T-helper 1 cell treated with Interleukin-12 subunit alpha and Interleukin-12 subunit beta and Interleukin-4 antibody, amounts not matched to agents 30 ng/mL and 1 ng/mL, for 36 hours (primary cell): ENCODE measurements at regions not wholly inside any gene's neighbourhood (a gene's known extent, or its start where the extent isn't known, plus 50 kb on each side); places are given as distances from the start of the nearest gene placed in this dataset.
"Not testable (repeated sequence)": the region's sequence is repeated elsewhere in the genome, so short reads cannot be mapped to it uniquely, and the experiment has no call there.

Source experiments
- intact Hi-C: fragments of 100-400 bp; cut with micrococcal nuclease; formaldehyde crosslinking; loops from one replicate; pipeline ENCODE4 v1.15.1; 2024

GRCh38 chr14:44453433-44454171 lies 53.5 kb downstream of the FSCB start:
- intact Hi-C loops = no loop called here

- intact Hi-C loops = not testable (repeated sequence)
These were observed 56.9 kb downstream of the FSCB start for GRCh38 chr14:44450232-44450631.

GRCh38 chr14:44449680-44450079 lies 57.4 kb downstream of the FSCB start:
- intact Hi-C loops = no loop called here

- intact Hi-C loops = no loop called here
These were observed 58.1 kb downstream of the FSCB start for GRCh38 chr14:44448951-44449358.

- intact Hi-C loops = no loop called here
These were observed 60.1 kb downstream of the FSCB start for GRCh38 chr14:44446965-44447364.

DNA sequence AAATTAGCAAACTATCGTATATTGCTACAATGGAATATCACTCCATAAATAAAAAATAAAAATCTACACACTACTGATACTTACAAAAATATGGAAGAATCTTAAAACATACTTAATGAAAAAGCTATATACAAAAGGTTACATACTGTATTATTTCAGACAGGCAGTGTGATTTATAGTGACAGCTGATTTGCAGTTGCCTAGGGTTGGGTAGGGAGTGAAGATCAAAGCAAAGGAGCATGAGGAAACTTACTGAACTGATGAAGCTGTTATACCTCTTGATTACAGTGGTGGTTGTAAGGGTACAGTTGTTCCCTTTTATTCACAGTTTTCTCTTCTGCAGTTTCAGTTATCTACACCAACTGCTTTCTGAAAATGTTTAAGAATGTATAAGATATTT lies 62.6 kb downstream of the FSCB start:
- intact Hi-C loops = no loop called here

- intact Hi-C loops = no loop called here
These were observed 68.1 kb downstream of the FSCB start for GRCh38 chr14:44438936-44439335.

- intact Hi-C loops = no loop called here
These were observed 68.9 kb downstream of the FSCB start for GRCh38 chr14:44438221-44438620.

DNA sequence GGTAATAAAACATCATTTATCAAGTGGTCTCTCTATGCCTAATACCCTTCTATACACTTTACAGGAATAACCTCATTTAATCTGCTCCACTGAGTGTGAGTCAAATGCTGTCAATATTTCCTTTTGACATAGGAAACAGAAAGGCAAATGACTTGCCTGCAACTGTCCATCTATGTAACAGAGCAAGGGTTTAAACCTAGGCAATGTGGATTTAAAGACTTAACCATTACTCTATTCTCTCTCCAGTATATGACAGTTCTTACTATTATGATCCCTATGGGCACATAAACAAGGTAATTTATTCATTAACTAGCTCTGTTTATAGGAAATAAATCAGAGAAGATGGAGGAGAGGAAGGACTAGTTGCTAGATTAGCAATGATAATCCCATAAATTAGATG lies 70.6 kb downstream of the FSCB start:
- intact Hi-C loops = no loop called here

DNA sequence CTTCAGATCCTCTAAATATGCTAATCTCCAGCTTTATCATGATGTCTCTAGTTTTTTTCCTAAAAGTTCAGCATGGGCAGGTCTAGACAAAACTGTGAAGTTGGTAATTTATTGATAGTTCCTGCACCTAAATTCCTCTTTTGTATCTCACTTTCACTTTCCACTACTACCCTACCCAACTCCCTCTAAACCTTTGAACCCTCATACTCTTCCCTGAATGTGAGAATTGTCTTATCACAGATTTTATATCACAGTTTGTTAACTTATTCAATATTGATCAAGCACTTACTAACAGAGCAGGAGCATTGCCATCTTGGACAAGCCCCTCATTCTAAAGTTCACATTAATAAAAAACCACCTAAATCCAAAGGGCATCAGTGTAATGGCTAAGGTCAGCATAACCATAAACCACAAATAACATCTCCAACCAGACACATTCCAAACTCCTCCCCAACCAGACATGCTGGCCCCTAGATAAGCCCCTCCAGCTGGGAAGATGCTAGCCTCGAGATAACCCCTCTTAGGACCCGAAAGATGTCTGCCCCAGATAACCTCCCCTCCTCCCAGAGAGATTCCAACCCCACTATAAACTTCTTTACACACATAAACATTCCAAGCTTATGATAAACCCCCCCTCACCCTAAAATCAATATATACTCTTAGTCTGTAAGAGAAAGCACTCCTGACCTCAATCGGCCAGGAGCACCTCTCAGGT lies 78.7 kb downstream of the FSCB start:
- intact Hi-C loops = no loop called here

DNA sequence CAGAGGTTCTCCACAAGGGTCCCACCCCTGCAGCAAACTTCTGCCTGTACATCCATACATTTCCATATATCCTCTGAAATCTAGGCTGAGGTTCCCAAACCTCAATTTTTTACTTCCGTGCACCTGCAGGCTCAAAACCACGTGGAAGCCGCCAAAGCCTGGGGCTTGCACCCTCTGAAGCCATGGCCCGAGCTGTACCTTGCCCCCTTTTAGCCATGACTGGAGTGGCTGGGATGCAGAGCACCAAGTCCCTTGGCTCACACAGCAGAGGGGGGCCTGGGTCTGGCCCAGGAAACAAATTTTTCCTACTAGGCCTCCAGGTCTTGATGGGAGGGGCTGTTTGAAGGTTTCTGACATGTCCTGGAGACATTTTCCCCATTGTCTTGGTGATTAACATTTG lies 84.4 kb downstream of the FSCB start:
- intact Hi-C loops = no loop called here

GRCh38 chr14:44420226-44420625 lies 86.9 kb downstream of the FSCB start:
- intact Hi-C loops = no loop called here

DNA sequence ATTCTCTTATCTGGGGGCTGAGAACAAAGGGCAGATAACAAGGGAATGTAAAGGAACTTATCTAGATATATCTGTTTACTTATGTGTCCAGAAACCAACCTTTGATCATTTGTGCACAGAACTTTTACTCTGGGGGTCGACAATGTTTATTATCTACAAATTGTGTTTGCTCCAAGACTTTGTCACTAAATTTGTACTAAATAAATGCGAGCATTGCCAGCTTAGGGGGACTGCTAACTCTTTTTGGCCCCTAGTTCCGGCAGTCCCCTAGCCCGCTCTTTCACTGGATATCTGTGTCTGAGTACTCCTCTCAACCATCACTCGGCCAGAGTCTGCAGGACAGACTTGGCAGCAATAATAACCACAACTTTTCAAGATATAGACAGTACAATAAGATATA lies 88.2 kb downstream of the FSCB start:
- intact Hi-C loops = no loop called here

DNA sequence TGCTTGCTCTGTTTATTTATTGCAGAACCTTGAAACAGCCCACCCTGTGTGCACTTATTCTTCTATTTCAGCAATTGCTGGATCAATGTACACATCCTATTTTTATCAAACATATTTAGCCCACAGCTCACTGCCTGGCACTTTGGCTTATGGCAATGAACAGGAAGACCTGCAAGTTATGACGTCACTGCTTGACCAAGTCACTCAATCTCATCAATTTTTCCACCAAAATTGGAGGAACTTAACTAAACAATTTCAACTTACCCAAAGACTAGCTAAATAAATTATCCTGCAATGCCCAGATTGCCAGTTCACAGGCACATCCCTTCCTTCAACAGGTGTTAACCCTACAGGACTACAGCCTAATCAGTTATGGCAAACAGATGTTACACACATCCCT lies 89.3 kb downstream of the FSCB start:
- intact Hi-C loops = no loop called here

DNA sequence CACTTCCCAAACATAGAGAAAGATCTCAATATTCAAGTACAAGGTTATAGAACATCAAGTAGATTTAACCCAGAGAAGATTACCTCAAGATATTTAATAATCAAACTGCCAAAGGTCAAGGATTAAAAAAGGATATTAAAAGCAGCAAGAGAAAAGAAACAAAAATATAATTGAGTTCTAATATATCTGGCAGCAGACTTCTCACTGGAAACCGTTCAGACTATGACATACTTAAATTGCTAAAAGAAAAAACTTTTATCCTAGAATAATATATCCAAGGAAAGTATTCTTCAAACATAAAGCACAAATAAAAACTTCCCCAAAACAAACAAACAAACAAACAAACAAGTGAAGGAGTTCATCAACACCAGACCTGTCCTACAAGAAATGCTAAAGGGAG lies 92.4 kb downstream of the FSCB start:
- intact Hi-C loops = no loop called here

DNA sequence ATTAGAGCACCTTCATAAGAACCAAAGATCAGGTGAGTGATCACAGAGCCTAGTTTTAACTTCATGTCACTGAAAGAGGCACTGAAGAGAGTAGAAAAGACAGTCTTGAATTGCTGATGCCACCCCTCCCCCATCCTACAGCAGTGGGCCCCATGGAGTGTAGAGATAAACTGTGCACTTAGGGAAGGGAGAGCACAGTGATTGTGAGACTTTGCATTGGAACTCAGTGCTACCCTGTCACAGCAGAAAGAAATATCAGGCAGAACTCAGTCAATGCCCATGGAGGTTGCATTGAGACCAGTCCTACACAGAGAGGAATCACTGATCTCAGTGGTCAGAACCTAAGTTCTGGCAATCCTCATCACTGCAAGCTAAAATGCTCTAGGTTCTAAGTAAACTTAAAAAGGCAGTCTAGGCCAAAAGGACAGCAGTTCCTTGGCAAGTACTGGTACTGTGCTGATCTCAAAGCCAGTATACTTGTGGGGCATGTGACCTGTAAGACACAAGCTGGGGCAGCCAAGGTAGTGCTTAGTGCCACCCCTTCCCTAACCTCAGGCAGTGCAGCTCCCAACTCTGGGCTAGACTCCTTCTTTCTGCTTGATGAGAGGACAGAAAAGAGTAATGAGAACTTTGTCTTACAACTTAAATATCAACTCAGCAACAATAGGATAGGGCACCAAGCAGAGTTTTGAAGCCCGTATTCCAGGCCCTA lies 94.1 kb downstream of the FSCB start:
- intact Hi-C loops = no loop called here

DNA sequence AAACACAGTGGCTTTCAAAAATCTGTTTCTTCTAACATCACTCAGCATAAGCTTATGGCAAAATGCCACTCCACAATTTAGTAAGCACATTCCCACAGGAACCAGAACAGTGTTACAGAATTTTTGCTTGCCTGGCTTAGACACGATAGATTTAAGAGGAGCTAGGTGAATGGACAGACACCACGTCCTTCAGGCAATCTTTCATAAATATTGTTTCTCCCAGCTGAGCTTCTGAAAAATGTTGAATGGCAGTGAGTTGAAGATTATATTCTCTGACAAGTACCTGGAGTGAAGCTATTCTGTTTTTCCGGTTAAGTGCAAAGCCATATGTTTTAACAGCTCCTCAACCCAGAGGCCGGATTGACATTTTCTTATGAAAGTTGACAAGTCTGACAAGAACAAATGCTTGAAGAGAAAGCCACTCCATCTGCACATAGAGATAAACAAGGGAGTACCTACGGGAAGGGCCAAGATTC lies 102.0 kb downstream of the FSCB start:
- intact Hi-C loops = no loop called here

- intact Hi-C loops = no loop called here
These were observed 102.5 kb downstream of the FSCB start for GRCh38 chr14:44404599-44404998.

- intact Hi-C loops = no loop called here
These were observed 103.0 kb downstream of the FSCB start for GRCh38 chr14:44404036-44404435.

GRCh38 chr14:44403193-44403592 lies 103.9 kb downstream of the FSCB start:
- intact Hi-C loops = no loop called here

- intact Hi-C loops = no loop called here
These were observed 110.9 kb downstream of the FSCB start for GRCh38 chr14:44396226-44396625.

- intact Hi-C loops = no loop called here
These were observed 114.1 kb downstream of the FSCB start for GRCh38 chr14:44392984-44393383.
